Activated naive CD8-positive, alpha-beta T cell treated with anti-CD3 and anti-CD28 coated beads for 36 hours (primary cell): ENCODE measurements at regions not wholly inside any gene's neighbourhood (a gene's known extent, or its start where the extent isn't known, plus 50 kb on each side); places are given as distances from the start of the nearest gene placed in this dataset.

Source experiments
- DNase-seq: peaks from one replicate; pipeline ENCODE4 v3.0.0; 2021
- H3K27ac Mint-ChIP-seq: one replicate; pipeline ENCODE4 v1.8.0; 2022; ENCODE audit warnings: mild to moderate bottlenecking, moderate library complexity, mixed read lengths
- H3K27me3 Mint-ChIP-seq: one replicate; pipeline ENCODE4 v1.8.0; 2022; ENCODE audit warnings: mild to moderate bottlenecking, mixed read lengths
- H3K36me3 Mint-ChIP-seq: one replicate; pipeline ENCODE4 v1.8.0; 2021; ENCODE audit warnings: mild to moderate bottlenecking, mixed read lengths
- H3K4me1 Mint-ChIP-seq: one replicate; pipeline ENCODE4 v1.8.0; 2021; ENCODE audit warnings: mixed read lengths
- H3K4me3 Mint-ChIP-seq: one replicate; pipeline ENCODE4 v1.8.0; 2022; ENCODE audit warnings: mild to moderate bottlenecking, moderate library complexity, mixed read lengths
- H3K9me3 Mint-ChIP-seq: one replicate; pipeline ENCODE4 v1.8.0; 2022; ENCODE audit warnings: mixed read lengths

GRCh38 chr1:79976287-79976686 lies 969.8 kb upstream of the ADGRL4 start:
- H3K27me3 Mint-ChIP-seq, result no peaks in the 10 kb centered on the region

GRCh38 chr1:79974659-79975058 lies 968.1 kb upstream of the ADGRL4 start:
- Mint-ChIP-seq H3K27me3 (no peaks in the 10 kb centered on the region), H3K27ac (no peak overlapping the region), H3K4me1 (no peaks in the 10 kb centered on the region), H3K4me3 (no peak overlapping the region), H3K36me3 (no peaks in the 10 kb centered on the region), H3K9me3 (peaks cover 3% of the 10 kb centered on the region)
- DNase-seq, result no peak

More at GRCh38 chr1:79976287-79976686, 969.8 kb upstream of the ADGRL4 start:
- H3K36me3 Mint-ChIP-seq, result no peaks in the 10 kb centered on the region
- H3K9me3 Mint-ChIP-seq, result peaks cover 3% of the 10 kb centered on the region
- H3K27ac Mint-ChIP-seq, result no peak overlapping the region
- no peaks in the 10 kb centered on the region for H3K4me1 Mint-ChIP-seq
- DNase-seq, result no peak
- no peak overlapping the region for H3K4me3 Mint-ChIP-seq

- Mint-ChIP-seq H3K4me3 (no peak overlapping the region), H3K27ac (no peak overlapping the region), H3K4me1 (no peaks in the 10 kb centered on the region), H3K27me3 (no peaks in the 10 kb centered on the region), H3K9me3 (peaks cover 5% of the 10 kb centered on the region), H3K36me3 (no peaks in the 10 kb centered on the region)
- DNase-seq, result no peak
These were observed 963.4 kb upstream of the ADGRL4 start for GRCh38 chr1:79969886-79970285.

DNA sequence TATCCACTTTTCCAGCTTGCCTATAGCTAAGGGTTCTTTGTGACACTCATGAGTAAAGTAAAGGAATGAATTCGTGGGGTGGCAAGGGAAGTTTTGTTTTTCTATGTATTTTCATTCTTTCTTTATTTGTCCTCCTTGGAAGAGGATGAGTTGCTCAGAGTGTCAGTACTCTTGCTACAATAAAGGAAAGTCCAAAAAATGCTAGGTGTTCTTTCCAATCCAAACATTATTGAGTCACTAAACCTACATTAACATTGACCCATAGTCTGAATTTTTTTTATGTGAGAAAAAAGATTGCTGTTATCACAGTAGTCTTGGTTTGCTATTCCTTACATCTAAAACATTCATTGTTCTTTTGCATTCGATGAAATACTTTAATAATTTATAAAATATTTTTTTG lies 959.9 kb upstream of the ADGRL4 start:
- Mint-ChIP-seq H3K27me3 (no peaks in the 10 kb centered on the region), H3K9me3 (peaks cover 11% of the 10 kb centered on the region), H3K36me3 (no peaks in the 10 kb centered on the region), H3K4me3 (no peak overlapping the region), H3K4me1 (no peaks in the 10 kb centered on the region), H3K27ac (no peak overlapping the region)
- DNase-seq, result no peak

DNA sequence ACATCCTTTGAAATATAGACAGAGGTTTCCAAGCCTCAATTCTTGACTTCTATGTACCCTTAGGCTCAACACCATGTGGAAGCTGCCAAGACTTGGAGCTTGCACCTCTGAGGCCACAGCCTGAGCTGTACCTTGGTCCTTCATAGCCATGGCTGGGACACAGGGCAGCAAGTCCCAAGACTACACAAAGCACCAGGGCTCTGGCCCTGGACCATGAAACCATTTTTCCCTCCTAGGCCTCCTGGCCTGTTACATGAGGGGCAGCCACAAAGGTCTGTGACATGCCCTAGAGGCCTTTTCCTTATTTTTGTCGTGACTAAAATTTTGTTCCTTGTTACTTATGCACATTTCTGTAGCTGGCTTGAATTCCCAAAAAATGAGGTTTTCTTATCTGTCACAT lies 953.1 kb upstream of the ADGRL4 start:
- Mint-ChIP-seq H3K36me3 (no peaks in the 10 kb centered on the region), H3K4me1 (no peaks in the 10 kb centered on the region), H3K9me3 (peaks cover 18% of the 10 kb centered on the region), H3K27me3 (no peaks in the 10 kb centered on the region), H3K4me3 (no peak overlapping the region), H3K27ac (no peak overlapping the region)
- no peak for DNase-seq

- Mint-ChIP-seq H3K4me1 (no peaks in the 10 kb centered on the region), H3K9me3 (peaks cover 21% of the 10 kb centered on the region), H3K27ac (no peak overlapping the region), H3K36me3 (no peaks in the 10 kb centered on the region), H3K4me3 (no peak overlapping the region), H3K27me3 (no peaks in the 10 kb centered on the region)
- DNase-seq, result no peak
These were observed 949.4 kb upstream of the ADGRL4 start for GRCh38 chr1:79955966-79956365.

DNA sequence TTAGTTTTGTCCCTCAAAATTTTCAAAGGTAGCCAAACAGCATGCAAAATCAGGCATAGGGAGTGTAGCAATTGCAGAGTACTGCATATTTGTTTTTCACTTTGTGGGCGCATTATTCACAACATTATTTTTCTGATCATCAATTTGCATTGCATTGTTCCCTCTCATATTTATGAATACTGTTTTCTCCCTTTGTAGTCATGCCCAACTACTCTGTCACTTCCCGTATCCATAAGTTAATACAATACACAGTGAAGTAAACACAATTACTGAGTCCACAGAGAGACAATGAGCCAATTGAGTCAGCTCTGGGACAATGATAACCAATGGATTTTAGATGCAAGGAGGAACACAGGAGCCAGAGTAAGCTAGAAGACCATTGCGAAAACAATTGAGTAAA lies 944.0 kb upstream of the ADGRL4 start:
- no peaks in the 10 kb centered on the region for H3K27me3 Mint-ChIP-seq
- H3K4me3 Mint-ChIP-seq, result no peak overlapping the region
- H3K27ac Mint-ChIP-seq, result no peak overlapping the region
- no peak for DNase-seq
- H3K9me3 Mint-ChIP-seq, result peaks cover 8% of the 10 kb centered on the region
- H3K4me1 Mint-ChIP-seq, result no peaks in the 10 kb centered on the region
- H3K36me3 Mint-ChIP-seq, result no peaks in the 10 kb centered on the region

DNA sequence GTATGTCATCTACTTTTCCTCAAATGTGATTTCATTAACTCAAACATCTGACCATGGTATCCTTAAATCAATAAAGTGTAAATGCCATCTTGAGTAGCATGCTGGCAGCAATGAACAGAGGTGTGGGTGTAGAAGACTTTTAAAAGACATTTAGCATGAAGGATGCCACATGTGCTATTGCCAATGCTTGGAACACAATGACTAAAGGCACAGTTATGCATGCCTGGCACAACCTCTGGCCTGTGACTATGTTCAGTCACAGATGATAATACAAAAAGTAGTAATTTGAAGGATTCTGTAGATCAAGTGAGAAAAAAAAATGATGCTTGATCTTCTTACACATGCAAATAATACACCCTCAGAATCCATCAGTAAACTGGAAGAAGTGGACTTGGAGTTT lies 938.9 kb upstream of the ADGRL4 start:
- H3K4me1 Mint-ChIP-seq, result no peaks in the 10 kb centered on the region
- no peak for DNase-seq
- peaks cover 4% of the 10 kb centered on the region for H3K9me3 Mint-ChIP-seq

GRCh38 chr1:79929356-79929755 lies 922.8 kb upstream of the ADGRL4 start:
- H3K4me1 Mint-ChIP-seq, result no peaks in the 10 kb centered on the region
- no peak for DNase-seq
- no peak overlapping the region for H3K4me3 Mint-ChIP-seq
- no peak overlapping the region for H3K27ac Mint-ChIP-seq
- peaks cover 11% of the 10 kb centered on the region for H3K9me3 Mint-ChIP-seq
- no peaks in the 10 kb centered on the region for H3K27me3 Mint-ChIP-seq
- H3K36me3 Mint-ChIP-seq, result no peaks in the 10 kb centered on the region

More for the DNA sequence above, 938.9 kb upstream of the ADGRL4 start:
- Mint-ChIP-seq H3K4me3 (no peak overlapping the region), H3K36me3 (no peaks in the 10 kb centered on the region), H3K27me3 (no peaks in the 10 kb centered on the region), H3K27ac (no peak overlapping the region)

DNA sequence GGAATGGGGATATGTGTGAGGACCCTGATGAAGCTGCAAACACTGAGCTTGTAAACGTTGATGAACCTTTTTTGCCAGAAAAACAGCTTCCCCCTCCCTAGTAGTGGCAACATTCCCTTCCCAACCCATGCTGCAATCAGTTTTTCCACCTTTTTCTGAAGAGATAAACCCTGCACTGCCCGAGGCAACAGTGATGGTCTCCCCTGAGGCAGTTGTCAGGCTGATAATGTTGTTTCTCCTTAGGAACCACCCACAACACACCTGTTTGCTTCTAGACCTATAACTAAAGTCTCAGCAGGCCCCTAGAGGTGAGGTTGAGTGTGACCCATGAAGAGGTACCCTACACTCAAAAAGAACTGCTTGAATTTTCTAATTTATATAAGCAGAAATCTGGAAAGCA lies 922.4 kb upstream of the ADGRL4 start:
- Mint-ChIP-seq H3K27ac (no peak overlapping the region), H3K4me1 (no peaks in the 10 kb centered on the region), H3K9me3 (peaks cover 10% of the 10 kb centered on the region), H3K36me3 (no peaks in the 10 kb centered on the region), H3K27me3 (no peaks in the 10 kb centered on the region), H3K4me3 (no peak overlapping the region)
- DNase-seq, result no peak

DNA sequence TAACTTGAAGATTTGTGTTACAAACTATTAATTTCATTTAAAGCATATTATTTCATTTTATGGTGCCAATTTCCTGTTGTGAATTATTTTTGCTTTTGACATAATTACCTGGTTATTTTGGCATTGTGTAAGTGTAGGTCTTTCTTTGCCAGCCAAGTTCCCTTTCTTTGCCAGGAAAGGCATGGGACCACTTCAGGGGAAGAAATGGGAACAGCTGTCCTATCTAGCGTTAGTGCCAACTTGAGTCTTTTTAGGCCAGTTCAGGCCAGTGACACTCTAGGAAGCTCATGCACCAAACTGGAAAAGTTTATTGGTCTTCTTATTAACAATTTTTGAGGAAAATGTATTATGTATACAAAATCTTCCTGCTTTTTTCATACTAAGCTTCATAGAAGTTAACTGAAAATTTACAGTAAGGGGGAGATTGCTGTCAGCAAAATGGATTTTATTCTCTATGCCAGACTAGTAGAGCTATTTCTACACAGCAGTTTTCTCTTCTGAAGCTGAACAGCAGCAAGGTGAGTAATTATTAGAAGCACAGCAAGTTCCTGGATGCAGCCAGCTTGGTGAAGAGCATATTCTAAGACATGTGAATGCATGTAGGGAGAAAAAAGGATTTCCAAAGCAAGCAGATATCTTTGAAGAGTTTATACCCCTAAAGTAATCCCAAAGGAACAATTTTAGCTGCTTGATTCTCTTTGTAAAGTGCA lies 914.6 kb upstream of the ADGRL4 start:
- Mint-ChIP-seq H3K4me3 (no peak overlapping the region), H3K27me3 (no peaks in the 10 kb centered on the region), H3K36me3 (no peaks in the 10 kb centered on the region), H3K27ac (no peak overlapping the region), H3K9me3 (peaks cover 25% of the 10 kb centered on the region), H3K4me1 (no peaks in the 10 kb centered on the region)
- DNase-seq, result no peak

- H3K4me3 Mint-ChIP-seq, result no peak overlapping the region
- H3K27me3 Mint-ChIP-seq, result no peaks in the 10 kb centered on the region
- no peaks in the 10 kb centered on the region for H3K4me1 Mint-ChIP-seq
- DNase-seq, result no peak
- H3K9me3 Mint-ChIP-seq, result peaks cover 14% of the 10 kb centered on the region
- no peaks in the 10 kb centered on the region for H3K36me3 Mint-ChIP-seq
- no peak overlapping the region for H3K27ac Mint-ChIP-seq
These were observed 908.4 kb upstream of the ADGRL4 start for GRCh38 chr1:79914896-79915295.

GRCh38 chr1:79912813-79913212 lies 906.3 kb upstream of the ADGRL4 start:
- Mint-ChIP-seq H3K36me3 (no peaks in the 10 kb centered on the region), H3K4me3 (no peak overlapping the region), H3K4me1 (no peaks in the 10 kb centered on the region), H3K27ac (no peak overlapping the region), H3K27me3 (no peaks in the 10 kb centered on the region), H3K9me3 (peaks cover 12% of the 10 kb centered on the region)
- no peak for DNase-seq

DNA sequence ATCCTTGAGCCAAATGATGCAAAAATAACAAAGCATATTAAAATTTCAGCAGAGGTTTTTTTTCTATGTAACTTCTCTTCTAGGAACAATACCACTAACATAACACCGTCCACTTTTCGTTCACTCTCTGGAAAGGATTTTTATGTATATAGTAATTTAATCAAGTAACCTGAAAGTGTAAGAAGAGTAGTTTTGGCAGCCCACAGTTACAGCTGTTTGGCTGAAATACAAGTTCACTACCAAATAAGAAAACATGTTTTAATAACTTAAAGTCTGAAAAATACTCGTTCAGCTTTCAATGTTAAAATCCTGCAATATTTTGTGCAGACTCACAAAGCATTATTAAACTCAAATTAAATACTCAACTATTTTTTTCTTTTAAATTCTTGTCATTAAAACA lies 896.8 kb upstream of the ADGRL4 start:
- Mint-ChIP-seq H3K4me3 (no peak overlapping the region), H3K27ac (no peak overlapping the region), H3K9me3 (peaks cover 6% of the 10 kb centered on the region), H3K4me1 (no peaks in the 10 kb centered on the region), H3K27me3 (no peaks in the 10 kb centered on the region), H3K36me3 (no peaks in the 10 kb centered on the region)
- DNase-seq, result no peak

DNA sequence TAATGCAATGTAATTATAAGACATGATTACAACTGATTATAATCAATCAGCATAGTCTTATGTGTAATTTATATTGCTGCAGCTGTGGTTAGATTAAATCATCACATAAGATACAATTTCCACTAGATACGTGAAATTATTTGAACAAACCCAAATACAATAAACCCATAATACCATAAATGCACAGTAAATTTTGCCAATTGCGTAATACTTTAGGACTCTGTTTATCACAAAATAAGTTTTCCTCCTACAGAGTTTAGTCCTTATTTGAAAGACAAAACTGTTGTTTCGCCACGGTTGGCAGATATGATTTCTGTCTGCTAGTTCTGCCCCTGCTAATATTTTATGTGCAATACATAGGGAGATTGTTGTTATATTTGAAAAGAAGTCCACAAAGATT lies 895.9 kb upstream of the ADGRL4 start:
- Mint-ChIP-seq H3K27ac (no peak overlapping the region), H3K4me3 (no peak overlapping the region), H3K4me1 (no peaks in the 10 kb centered on the region), H3K27me3 (no peaks in the 10 kb centered on the region), H3K9me3 (peaks cover 6% of the 10 kb centered on the region), H3K36me3 (no peaks in the 10 kb centered on the region)
- no peak for DNase-seq

DNA sequence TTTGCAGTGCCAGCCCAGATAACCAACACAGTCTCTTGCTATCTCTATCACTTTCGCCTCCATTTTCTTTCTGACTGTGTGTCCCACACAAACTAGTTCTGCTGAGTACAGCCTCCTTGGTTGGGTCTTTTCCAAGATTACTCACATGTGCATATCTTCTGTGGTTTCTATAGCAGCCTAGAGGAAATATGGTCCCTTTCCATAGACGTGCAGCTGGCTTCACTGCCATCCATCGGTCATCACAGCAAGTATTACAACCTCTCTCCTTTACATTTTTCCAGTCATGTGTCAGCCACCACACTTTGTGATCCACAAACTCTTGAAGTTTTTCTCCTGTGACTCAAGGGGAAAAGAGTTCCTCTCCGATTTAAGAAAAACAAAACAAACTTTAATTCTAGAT lies 893.4 kb upstream of the ADGRL4 start:
- Mint-ChIP-seq H3K9me3 (no peaks in the 10 kb centered on the region), H3K36me3 (no peaks in the 10 kb centered on the region), H3K4me3 (no peak overlapping the region), H3K27me3 (no peaks in the 10 kb centered on the region), H3K27ac (no peak overlapping the region), H3K4me1 (no peaks in the 10 kb centered on the region)
- DNase-seq, result no peak
